IPS-NIHi11 (cell line): ENCODE measurements at regions not wholly inside any gene's neighbourhood (a gene's known extent, or its start where the extent isn't known, plus 50 kb on each side); places are given as distances from the start of the nearest gene placed in this dataset.

Experiments
- DNase-seq: peaks from one replicate; pipeline ENCODE4 v3.0.0; 2012; ENCODE audit warnings: mixed read lengths, low spot score

GRCh38 chr18:37721544-37722522 is 156.2 kb upstream of the CELF4 start:
- no peak for DNase-seq

GRCh38 chr18:37720663-37721062 is 155.1 kb upstream of the CELF4 start:
- DNase-seq, result no peak

GRCh38 chr18:37717656-37718055 is 152.1 kb upstream of the CELF4 start:
- DNase-seq, result no peak

- DNase-seq, result no peak
Measured at GRCh38 chr18:37717098-37717497, 151.5 kb upstream of the CELF4 start.

GRCh38 chr18:37716106-37716735 is 150.6 kb upstream of the CELF4 start:
- DNase-seq, result no peak

GRCh38 chr18:37714691-37715090 is 149.1 kb upstream of the CELF4 start:
- DNase-seq, result no peak

- no peak for DNase-seq
Measured at GRCh38 chr18:37712776-37713175, 147.2 kb upstream of the CELF4 start.

GRCh38 chr18:37711766-37712505 is 146.3 kb upstream of the CELF4 start:
- no peak for DNase-seq

GRCh38 chr18:37710726-37711125 is 145.1 kb upstream of the CELF4 start:
- DNase-seq, result no peak

- DNase-seq, result no peak
Measured at GRCh38 chr18:37709740-37710139, 144.1 kb upstream of the CELF4 start.

GRCh38 chr18:37705016-37705415 is 139.4 kb upstream of the CELF4 start:
- DNase-seq, result no peak

GRCh38 chr18:37702841-37703240 is 137.2 kb upstream of the CELF4 start:
- no peak for DNase-seq

- no peak for DNase-seq
Measured at GRCh38 chr18:37701967-37702366, 136.4 kb upstream of the CELF4 start.

GRCh38 chr18:37698508-37699040 is 133.0 kb upstream of the CELF4 start:
- DNase-seq, result peak; percentile 18

- DNase-seq, result no peak
Measured at GRCh38 chr18:37694516-37694915, 128.9 kb upstream of the CELF4 start.

GRCh38 chr18:37691162-37691561 is 125.6 kb upstream of the CELF4 start:
- DNase-seq, result no peak

- no peak for DNase-seq
Measured at GRCh38 chr18:37689841-37690240, 124.2 kb upstream of the CELF4 start.

GRCh38 chr18:37684590-37684989 is 119.0 kb upstream of the CELF4 start:
- no peak for DNase-seq

GRCh38 chr18:37684183-37684582 is 118.6 kb upstream of the CELF4 start:
- no peak for DNase-seq

GRCh38 chr18:37680911-37681310 is 115.3 kb upstream of the CELF4 start:
- DNase-seq, result no peak

- no peak for DNase-seq
Measured at GRCh38 chr18:37676276-37676675, 110.7 kb upstream of the CELF4 start.

- DNase-seq, result no peak
Measured at GRCh38 chr18:37675699-37676098, 110.1 kb upstream of the CELF4 start.
